DMS114 treated with DMSO at 0.1 percent for 48 hours (cell line): ENCODE measurements at regions not wholly inside any gene's neighbourhood (a gene's known extent, or its start where the extent isn't known, plus 50 kb on each side); places are given as distances from the start of the nearest gene placed in this dataset.

Experiments used
- DNase-seq: peaks from one replicate; lab custom pipeline; 2025; ENCODE audit not compliant: unreplicated experiment; lab: John Stamatoyannopoulos, UW

- DNase-seq = no peak
Observed at GRCh38 chr12:5194306-5194705, 150.6 kb downstream of the KCNA5 start.

DNA sequence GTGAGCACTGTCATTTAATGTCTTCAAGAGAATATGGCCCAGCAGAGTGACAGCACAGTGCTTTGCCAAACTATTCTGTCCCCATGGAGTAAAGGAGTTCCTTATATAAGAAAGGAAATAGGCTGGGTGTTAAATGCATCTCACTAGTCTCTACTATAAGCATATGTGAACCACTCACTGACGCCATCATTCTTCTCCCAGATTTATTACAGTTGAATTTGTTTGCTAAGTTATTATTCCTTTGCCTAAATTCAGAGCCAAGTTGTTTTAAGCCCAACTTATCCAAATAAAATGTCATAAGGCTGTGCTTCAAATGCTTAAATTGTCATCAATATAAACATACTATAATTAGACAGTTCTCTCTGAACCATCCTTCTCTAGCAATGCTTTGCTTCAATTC, 151.6 kb downstream of the KCNA5 start:
- DNase-seq = no peak

DNA sequence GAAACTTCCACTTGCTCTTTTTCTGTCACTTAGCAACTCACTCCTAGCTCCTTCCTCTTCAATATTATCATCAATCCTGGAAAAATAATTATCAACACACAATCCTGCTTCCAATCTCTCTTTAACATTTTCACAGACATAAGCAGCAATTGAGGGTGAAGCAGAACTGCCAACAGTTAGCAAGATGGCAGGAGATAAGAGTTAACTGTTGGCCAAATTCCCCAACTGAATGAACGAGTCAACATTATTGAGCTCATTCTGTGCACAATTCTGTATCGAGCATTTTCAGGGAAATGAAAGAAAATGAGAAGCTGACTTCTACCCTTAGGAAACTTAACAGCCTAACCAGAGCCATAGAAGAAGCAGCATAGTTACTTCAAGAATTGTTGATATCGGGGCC, 152.0 kb downstream of the KCNA5 start:
- no peak for DNase-seq

GRCh38 chr12:5197131-5197530, 153.5 kb downstream of the KCNA5 start:
- DNase-seq = no peak

DNA sequence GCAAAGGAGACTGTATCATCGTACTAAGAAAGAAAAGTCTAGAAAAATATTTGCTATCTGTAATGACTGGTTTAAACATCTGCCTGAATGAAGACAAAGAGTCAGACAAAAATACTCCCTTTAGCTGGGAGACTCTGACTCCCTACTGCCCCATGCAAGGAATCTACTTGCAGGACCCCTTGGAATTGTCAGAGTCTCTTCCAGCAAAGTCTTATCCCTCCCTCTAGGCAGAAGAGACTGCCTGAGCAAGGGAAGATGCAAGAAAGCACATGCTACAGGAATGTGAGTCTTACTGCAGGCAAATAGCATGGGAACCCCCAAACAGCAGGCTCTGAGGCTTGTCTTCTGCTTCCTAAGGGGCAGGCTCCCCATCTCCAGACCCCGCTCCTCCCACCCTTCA, 154.0 kb downstream of the KCNA5 start:
- no peak for DNase-seq

DNA sequence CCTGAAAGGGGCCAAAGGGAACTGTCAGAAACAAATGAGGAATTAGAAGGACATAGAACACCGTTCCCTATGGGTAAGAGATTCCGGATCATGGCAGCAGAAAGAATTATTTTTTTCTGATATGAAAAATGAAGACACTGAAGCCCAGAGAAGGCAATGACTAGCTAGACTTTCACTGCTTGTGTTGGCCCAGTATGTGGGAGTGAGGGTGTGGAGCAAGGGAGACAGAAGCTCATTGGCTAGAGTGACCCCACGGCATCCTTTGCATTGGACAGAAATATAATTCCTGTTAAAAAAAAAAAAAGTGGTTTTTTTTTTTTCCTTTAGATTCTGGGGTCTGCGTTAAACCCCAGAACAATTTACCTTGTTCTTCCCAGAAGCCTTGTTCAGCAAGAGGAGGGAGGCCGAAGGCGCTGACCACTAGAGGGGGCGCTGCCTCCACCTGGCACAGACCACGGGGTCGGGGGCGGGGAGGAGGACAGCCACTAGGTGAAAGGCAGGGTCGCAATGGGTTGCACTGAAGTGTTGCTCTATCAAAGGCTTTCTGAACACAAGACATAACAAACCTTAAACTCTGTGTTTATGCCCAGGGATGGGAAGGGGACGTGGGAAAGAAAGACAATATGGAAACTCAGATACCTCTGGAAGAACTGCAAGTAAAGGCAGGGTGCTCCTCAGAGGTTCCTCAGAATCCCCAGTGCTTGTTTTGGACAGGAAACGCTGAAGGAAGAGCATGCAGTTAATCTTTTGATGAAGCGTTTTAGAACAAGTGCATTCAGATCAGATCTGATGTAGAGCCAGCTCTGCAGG, 156.8 kb downstream of the KCNA5 start:
- no peak for DNase-seq

- no peak for DNase-seq
Observed at GRCh38 chr12:5201554-5202218, 158.0 kb downstream of the KCNA5 start.

DNA sequence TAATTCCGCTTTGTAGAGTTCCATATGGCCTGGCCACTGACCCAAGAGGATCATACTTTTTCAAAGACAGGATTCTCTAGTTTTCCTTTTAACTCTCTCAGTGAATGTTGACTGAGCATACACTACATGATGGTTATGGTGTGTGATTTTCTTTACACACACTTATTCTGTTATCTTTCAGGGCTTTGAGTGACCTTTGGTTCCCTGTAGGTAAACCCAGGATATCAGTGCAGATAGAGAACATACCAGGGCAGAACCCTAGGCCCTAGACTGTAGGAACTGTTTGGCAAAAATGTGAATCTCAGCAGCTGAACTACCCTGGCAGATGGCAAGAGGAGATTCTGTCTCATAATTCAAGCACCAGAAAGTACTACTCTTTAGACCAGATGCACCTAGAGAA, 159.6 kb downstream of the KCNA5 start:
- no peak for DNase-seq

DNA sequence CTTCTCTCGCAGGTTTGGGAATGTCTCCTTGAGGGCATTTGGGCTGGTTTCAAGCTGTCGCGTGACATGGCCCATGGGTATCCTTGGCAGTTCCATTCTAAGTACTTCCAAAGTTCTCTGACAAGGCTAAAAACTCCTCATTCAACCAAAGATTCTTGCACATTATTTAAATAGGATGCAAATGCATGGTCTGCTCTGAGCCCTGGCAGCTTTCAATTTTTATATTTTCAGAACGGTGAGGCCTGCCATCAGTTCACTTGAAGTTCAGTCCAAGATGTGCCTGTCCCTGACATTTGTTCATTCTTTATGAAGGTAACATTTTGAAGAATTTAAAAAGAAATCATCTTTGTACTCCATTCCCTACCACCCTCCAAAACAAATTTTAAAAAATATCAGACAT, 160.0 kb downstream of the KCNA5 start:
- DNase-seq = no peak

DNA sequence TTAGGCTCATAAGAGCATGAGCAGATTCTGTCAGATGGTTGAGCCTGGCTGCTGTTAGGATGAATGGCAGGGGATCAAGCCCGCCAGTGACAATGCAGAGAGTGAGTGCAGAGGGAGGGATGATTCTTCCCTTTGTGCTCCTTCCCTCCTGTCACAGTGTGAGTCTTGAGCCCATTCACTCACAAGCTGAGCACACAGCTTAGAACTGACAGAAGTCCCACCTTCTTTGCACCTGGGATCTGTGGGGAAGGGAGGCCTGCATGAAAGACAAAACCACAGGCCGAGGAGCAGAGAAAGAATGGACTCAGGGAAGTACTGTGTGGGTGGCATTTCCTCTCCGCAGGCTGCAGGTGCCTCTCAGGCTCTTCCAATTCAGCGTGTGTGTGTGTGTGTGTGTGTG, 160.6 kb downstream of the KCNA5 start:
- DNase-seq = no peak

DNA sequence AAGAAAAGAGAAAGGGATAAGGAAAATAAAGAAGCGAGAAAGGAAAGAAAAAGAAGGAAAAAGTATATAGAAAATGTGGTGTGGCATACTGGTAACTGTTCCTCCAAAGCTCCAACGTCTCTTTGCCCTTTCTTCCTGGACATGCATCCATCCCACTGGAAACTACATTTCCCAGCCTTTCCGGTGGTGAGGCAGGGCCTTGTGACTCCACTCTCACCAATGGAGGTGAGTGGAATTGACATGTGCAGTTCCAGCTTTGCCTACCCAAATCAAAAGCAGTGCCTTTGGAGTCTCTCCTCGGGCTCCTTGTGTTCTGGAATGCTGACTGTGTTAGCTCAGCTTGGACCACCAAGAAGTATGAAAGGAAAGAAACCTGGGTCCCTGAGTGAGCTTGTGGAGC, 161.2 kb downstream of the KCNA5 start:
- no peak for DNase-seq

- no peak for DNase-seq
Observed at GRCh38 chr12:5206401-5207175, 162.9 kb downstream of the KCNA5 start.

DNA sequence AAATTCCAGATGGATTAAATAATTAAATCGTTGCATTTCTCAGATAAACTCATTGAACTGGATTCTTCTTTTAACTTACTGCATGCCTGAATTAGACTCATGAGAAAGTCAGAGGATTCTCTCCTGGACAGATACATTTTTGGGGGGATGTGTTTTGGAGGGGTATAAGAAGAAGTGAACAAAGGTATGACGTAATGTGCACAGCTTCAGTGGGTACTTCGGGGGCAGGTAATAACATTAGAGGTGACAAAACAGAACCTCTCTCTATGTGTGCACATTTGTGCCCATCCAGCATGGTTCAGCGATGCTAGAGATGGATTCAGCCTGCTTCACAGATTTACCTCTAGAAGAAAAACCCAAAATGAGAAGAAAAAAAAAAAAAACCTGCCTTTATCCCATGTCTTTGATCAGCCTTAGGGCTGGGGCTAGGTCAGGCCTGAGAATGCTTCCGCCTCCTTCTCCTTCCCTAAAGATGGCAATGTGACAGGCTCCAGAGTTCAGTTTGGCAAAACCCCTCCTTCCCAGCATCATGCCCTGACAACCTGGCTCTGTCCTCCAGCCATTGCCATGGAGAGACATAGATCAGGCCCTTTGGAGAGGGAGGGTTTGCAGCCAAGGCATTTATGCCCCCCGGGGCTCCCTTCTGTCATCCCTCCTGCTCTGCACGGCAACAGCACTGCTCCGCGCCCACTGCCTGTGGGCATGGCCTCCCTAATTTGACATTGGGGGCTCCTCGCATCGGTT, 166.7 kb downstream of the KCNA5 start:
- DNase-seq = no peak

DNA sequence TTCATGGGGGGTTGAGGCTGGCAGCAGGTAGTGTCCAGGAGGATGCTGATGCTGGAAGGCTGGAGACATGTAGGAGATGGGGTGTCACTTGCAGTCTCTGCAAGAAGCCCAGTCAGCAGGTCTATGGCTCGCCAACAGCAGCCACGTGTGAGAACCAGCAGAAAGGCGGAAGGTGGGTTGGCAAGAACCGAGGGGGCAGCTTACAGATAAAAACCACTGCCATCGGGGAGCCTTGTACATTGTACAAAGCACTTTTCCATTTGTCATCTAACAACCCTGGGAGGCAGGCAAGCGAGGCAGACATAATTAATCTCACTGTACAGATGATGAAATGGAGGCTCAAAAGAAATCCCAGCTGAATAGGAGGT, 167.2 kb downstream of the KCNA5 start:
- no peak for DNase-seq

DNA sequence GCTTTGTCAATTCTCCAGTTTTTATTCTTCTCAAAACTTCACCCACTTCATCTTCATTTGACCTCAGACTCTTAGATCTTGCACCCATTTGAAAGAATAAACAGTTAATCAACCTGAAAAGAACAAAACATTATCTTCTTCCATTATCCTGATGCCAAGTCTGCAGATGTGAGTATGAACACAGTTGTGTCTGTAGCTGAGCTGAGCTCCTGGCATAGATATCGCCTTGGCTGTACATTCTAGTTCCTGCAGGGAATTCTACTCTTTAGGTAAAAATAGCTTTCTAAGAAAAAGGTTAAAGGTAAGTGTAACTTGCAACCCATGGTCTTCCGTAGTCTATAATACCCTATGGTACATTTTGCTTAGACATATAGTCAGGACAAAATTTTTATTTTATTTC, 169.7 kb downstream of the KCNA5 start:
- DNase-seq = no peak

GRCh38 chr12:5213990-5214389, 170.3 kb downstream of the KCNA5 start:
- no peak for DNase-seq

GRCh38 chr12:5217936-5218335, 174.3 kb downstream of the KCNA5 start:
- DNase-seq = no peak

- no peak for DNase-seq
Observed at GRCh38 chr12:5220099-5220498, 176.4 kb downstream of the KCNA5 start.

DNA sequence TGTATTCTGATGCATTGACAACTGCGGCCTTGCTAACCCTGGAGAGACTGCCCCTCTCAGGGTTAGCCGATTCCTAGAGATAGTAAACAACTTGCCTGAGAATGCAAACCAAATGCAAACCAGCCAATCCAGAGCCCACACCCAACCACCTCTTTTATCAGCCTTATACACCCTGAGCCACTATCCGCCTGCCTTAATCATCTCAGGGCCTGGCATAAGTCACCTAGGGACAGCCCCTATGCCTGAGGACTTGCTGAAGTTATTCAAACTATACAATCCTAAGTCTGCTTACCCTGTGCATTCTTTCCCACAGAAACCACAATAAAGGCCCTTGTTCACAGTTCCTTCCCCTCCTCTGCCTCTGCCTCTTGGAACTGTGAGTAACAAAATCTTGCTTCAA, 177.2 kb downstream of the KCNA5 start:
- DNase-seq = no peak

GRCh38 chr12:5222011-5222461, 178.4 kb downstream of the KCNA5 start:
- DNase-seq = no peak

DNA sequence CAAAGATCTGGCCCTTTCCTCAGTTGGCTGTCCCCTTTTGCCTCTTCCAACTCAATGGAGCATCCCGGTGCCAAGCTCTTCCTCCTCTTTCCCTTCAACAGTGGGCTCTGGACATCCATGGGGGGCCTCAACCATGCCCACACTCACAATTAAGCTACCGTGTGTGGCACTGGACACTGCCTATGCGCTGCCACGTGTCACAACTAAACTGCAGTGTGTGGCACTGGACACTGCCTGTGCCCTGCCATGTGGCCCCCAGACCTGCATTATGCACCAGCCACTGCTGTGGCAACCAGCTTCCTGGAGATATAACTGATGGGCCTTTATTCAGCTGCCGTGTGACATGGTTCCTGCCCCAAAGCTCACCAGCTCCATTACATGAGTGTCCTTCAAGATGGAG, 179.1 kb downstream of the KCNA5 start:
- DNase-seq = no peak
